HG02840 (cell line): ENCODE measurements at regions not wholly inside any gene's neighbourhood (a gene's known extent, or its start where the extent isn't known, plus 50 kb on each side); places are given as distances from the start of the nearest gene placed in this dataset.
"Not testable (repeated sequence)": the region's sequence is repeated elsewhere in the genome, so short reads cannot be mapped to it uniquely, and the experiment has no call there.

Experiments
- ATAC-seq: cut with Tn5 transposase; IDR thresholded peaks from one replicate; pipeline ENCODE4 v1.9.1; 2021; ENCODE audit warnings: mild to moderate bottlenecking, moderate library complexity, moderate number of reproducible peaks; ENCODE audit not compliant: unreplicated experiment, low FRiP score

DNA sequence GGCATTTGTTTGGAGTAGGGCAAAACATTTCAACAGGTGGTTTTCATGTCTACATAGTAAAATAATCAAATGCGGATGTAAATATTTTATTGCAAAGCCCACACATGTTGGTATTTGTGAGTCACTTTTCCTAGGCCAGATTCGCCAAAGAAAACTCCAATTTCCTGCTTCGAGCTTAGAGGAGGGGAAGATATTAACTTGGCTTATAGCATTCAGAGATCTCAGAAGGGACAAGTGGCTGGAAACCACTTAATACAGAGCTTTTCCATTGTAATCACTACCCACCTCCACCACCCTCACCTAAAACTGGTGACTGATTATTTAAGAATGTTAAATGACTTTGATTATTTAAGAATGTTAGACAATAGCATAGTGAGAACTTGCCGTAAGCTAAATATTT is 530.6 kb upstream of the SPRY2 start:
- ATAC-seq, result no peak

DNA sequence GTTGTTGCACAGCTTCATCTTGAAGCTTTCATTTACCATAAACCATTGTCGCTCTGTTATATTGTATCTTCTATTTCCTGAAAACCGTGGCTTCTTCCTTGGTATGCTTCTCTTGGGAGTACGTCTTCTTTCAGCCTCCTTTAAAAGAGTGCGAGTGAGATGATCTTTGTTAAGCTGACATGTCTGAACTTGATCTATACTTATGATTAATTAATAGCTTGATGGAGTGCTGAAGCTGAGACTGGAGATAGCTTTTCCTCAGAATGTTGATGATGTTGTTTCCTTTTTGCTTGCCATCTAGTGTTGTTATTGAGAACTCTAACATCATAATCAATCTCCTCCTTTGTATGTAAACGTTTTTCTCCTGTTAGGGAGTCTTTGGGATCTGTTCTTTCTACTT is 529.3 kb upstream of the SPRY2 start:
- no peak for ATAC-seq

DNA sequence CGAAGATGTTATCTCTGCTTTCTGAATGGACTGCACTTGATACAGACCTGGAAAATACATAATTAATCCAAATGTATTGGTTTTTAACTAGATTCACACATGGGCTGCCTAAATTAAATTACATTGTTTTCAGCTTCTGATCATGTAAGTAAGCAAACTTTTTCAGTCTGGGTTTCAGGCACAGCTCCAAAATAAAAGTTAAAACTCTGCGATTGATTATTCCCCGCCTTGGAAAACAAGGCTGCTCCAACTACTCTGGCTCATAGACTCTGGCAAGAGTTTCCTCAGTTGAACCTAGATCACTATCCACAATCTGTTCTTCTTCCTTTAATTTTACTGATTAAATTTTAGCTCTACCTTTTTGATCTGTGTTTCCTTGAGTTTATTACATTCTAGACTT is 526.0 kb upstream of the SPRY2 start:
- ATAC-seq, result no peak

DNA sequence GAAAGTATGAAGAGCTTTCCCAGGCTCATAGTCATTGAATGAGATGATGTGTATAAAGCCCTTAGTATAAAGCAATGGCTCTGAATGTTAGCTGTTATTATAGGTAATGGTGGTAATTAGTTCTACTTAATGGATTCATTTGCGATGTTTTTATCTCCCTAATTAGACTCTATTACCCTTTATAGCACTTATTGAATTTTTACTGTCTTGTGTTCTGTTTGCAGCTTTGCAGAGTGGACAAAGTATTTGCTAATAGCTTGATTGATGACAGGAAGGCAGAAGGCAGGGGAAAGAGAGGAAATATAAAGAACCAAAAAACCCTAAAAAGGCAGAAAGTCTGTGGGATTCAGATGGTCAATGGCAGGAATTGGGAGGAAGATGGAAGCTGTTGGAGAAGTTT is 524.4 kb upstream of the SPRY2 start:
- no peak for ATAC-seq

DNA sequence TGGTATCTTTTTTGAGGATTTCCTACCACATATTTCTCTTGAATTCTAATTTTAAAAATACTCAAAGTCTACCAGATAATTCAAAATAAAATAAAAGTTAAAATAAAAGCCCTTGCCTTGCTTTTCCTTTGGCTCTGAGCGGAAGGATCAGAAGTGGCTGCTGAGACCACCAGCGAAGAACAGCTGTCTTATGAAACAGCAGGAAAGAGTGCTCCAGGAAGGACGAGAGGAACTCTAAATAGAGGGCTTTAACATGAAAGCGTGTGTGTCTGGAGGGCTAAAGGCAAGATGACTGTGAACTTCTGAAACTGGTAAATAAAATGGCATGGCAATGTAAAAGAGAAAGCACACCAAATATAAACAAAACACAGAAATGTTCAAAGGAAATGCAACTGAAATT is 521.5 kb upstream of the SPRY2 start:
- no peak for ATAC-seq

DNA sequence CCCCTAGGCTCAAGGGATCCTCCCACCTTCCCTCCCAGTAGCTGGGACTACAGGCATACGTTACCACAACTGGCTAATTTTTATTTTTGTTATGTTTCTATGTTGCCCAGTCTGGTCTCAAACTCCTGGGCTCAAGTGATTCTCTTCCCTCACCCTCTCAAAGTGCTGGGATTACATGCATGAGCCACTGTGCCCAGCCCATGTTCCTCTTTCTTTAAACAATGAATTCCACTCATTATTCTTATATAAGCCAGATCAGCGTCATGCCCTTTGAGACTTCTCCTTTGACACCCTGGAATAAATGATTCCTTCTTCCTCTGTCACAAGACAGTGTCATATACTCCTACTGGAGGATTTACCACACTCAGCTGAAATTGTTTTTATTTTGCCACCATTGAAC is 519.9 kb upstream of the SPRY2 start:
- no peak for ATAC-seq

DNA sequence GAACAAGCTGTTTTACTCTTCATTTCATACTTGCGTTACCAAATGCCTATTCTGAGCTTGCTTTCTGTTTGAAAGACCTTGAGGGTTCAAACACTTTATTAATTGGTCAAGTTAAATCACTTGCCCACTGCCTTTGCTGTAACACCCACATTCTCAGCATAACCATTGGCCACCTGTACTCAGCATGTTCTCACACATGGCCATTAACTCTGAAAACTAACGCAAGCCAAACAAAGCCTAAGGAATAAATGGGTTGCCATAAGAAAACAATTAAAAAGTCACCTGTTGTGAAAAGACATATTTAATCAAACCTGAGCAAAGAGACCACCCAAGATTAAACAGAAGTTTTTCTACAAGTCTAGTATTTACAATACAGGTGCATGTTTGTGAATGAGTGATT is 517.2 kb upstream of the SPRY2 start:
- no peak for ATAC-seq

DNA sequence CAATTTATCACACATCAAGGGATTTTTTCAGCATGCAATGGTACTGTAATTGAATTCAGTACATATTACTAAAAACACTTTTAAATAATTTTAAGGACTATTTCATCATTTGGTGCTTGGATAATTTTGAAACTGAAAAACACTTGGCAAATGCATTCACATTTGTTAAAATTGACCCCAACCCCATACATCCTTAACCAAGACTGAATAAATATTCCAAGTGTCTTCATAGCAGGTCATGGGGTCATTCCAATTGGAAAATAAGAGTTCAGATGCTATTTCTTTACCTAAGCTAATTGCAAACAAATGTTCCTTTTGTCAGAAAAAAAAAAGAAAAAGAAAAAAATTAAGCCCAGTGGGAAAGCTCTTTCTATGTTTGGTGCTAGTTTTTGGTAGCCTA is 516.4 kb upstream of the SPRY2 start:
- no peak for ATAC-seq

DNA sequence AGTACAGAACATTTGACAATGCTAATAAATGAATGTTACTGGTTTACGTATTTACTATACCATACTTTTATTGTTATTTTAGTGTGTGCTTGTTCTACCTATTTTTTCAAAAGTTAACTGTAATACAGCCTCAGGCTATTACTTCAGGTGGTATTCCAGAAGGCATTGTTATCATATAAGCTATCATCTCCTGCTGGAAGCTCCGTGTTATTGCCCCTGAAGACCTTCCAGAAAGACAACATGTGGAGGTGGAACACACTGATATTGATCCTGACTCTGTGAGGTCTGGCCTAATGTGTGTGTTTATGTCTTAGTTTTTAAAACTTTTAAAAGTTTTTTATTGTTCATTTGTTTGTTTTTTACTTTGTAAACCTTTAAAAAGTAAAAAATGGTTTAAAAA is 509.8 kb upstream of the SPRY2 start:
- no peak for ATAC-seq

DNA sequence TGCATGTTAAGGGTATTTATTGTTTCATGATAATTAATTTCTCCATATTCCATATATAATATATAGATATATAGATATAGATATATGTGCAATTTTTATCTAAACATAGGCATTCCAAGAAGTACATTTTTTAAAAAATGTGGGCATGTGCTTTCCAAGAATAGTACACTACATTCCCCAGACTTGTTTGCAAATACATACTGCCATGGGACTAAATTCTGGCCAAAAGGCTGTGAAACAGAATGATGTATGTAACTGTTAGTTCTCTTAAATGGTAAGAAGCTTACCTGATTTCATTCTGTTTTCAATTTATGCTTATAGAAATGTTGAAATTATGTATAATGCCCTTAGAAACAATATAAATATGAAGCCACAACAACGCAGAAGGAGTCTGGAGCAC is 503.2 kb upstream of the SPRY2 start:
- ATAC-seq, result no peak

DNA sequence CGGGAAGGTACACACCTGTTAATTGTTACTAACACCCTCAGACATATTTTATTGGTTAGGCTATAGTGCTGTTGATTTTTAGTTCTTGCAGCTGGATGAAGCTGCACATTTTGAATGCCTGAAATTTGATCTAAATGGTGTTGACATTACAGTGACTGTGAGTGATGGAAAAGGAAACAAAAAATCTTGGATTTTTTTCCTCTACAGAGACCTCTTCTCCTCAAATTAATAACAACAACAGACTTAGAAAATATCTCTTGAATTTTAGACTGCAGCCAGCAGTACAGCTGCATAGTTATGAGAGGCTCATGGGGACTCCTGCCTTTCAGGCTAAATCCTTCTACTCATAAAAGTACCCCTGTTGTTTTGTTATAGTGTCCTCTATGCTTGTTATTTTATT is 500.5 kb upstream of the SPRY2 start:
- no peak for ATAC-seq

DNA sequence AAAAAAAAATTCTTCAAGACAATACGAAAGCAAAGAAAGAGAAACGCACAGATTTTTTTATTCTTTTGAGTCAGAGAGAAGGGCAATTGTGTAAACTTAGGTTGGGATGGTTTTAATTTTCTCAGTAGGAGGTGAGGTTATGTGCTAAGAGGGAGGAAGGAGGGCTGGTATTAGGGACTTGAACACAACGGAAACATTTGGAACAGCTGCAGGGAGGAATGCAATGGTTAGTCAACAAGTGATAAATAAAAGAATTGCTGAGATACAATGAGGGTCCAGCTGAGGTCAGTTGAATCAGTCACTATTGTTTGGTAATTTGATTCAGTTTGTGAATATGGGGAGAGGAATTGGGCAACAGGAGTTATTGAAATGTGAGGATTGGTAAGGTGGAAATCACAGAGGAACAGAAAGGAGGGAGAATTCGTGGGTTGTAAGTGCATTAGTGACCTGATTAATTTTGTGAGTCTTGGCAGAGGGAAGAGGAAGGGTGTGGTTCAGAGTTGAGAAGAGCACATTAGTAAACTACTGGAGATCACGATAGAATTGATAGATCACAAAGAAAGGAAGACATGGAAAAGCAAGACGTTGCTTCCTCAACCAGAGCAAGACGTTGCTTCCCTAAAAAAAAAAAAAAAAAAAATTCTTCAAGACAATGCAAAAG is 499.5 kb upstream of the SPRY2 start:
- no peak for ATAC-seq

DNA sequence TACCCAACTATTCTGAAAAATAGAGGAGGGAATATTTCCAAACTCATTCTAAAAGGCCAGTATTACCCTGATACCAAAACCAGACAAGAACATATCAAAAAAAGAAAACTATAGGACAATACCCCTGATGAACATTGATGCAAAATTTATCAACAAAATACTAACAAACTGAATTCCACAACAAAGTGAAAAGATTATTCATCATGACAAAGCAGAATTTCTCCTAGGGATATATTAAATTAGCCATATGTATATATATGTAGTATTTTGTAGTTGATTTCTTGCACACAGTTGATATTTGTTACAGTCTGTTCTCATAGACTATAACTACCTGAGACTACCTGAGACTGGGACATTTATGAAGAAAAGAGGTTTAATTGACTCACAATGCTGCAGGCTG is 495.0 kb upstream of the SPRY2 start:
- no peak for ATAC-seq

DNA sequence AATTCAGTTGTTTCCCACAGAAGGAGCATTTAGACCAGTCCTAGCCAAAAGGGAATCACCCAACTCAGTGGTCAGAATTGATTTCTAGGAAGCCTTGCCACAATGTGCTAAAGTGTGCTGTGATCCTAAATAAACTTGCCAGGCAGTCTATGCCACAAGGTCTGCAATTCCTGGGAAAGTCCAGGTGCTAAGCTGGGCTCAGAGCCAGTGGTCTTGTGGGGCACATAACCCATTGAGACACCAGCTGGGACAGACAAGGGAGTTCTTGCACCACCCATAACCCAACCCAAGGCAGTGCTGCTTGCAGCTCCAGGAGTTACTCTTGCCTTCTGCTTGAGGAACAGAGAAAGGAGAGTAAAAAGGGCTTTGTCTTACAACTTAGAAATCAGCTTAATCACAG is 489.5 kb upstream of the SPRY2 start:
- ATAC-seq, result no peak

DNA sequence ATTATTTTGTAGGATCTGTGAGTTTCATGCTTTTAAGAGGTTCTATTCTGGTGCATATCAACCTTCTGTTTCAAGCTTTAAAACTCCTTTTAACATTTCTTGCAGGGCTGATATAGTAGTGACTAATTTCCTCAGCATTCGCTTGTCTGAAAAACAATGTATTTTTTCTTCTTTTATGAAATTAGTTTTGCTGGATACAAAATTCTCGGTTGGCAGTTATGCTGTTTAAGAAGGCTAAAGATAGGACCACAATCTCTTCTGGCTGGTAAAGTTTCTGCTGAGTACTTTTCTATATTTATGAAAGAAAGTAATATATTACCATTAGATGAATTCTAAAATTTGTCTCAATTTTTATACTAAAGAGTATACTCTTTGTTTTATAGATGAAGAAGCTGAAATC is 487.8 kb upstream of the SPRY2 start:
- no peak for ATAC-seq

DNA sequence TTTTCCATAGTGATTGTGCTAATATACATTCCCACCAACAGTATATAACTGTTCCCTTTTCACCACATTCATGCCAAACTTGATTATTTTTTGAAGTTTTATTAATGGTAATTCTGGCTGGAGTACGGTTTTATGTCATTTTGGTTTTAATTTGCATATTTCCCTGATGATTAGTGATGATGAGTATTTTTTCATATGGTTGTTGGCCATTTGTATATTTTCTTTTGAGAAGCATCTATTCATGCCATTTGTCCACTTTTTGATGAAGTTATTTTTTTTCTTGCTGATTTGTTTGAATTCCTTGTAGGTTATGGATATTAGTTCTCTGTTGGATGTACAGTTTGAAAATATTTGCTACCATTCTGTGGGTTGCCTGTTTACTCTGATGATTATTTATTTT is 484.4 kb upstream of the SPRY2 start:
- ATAC-seq, result no peak

DNA sequence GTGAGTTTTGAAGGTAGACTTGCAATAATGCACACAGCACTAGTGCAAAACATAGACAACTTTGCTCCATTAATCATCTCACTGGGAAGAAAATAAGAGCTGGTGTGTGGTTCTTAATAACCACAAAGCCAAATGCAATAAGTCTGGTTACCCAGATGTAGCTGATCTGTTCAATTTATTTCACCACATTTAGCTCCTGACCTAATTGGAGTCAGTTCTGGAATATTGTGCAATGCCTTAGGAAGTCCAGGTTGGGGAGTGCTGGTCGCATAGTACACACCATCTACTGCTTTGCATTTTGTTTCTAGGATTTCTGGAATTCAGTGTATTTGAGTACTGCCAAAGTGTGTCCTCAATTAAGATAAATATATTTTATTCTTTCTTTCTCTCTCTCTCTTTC is 483.3 kb upstream of the SPRY2 start:
- ATAC-seq, result no peak

DNA sequence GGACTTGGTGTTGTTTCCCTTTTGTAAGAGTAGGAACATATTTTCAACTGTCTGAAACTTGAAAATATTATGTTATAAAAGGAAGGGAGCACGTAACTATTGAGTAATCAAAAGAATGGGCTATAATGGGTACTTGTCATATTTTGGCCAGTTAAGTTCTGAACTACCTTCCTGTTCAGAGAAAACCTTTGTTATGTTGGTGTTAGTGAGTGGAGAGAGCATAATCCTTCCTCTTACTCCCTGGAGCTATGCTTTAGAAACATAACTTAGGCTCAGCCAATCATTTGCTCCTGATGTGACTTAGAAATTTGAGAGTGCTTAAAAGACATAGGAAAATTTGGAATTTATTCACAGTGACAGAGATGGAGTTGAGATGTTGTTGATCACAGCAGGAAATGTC is 482.5 kb upstream of the SPRY2 start:
- ATAC-seq, result no peak

DNA sequence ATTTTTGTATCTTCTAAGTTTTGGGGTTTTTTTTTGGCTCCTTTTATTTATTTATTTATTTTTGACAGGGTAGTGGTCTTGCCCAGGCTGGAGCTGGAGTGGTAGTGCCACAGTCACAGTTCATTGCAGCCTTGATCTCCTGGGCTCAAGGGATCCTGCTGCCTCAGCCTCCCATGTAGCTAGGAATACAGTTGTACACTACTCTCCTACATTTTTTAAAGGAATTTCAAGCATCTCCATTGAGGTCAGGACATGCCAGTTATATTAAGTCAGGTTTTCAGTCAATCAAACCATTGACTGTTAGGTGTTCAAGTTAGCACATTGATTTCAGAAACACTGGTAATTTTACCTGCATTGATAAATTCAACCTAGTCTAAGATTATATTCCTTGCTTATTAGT is 480.5 kb upstream of the SPRY2 start:
- ATAC-seq, result no peak

DNA sequence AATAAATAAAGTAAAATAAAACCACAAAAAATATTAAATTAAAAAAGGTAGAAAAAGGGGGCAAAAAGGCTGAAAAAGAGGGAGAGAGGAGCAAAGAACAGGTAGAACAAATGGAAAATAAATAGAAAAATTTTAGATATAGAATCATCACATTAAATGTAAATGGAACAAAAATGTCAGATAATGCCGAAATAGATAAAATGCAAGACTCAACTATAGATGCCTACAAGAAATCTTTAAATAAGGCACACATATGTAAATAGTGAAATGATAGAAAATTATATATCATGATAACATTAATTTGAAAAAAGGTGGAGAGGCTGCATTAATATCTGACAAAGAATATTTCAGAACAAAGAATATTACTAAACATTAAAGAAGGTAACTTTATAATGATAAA is 477.1 kb upstream of the SPRY2 start:
- ATAC-seq, result no peak

DNA sequence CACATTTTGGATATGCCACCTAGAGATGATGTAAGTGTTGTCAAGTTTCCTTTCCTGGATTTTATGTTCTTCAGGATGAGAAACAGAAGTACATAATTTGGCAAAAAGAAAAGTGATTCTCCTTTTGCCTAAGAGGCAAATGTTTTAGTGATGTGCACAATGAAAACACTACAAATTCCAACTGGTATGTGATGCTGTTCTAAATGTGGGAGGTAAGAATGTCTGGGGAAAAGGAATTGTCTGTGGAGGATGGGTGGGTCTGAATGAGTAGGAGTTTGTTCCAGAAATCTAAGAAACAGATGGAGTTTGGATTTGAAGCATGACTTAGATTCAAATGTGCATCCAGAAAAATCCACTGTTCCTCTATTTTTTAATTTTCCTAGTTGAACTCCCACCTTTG is 473.6 kb upstream of the SPRY2 start:
- no peak for ATAC-seq

DNA sequence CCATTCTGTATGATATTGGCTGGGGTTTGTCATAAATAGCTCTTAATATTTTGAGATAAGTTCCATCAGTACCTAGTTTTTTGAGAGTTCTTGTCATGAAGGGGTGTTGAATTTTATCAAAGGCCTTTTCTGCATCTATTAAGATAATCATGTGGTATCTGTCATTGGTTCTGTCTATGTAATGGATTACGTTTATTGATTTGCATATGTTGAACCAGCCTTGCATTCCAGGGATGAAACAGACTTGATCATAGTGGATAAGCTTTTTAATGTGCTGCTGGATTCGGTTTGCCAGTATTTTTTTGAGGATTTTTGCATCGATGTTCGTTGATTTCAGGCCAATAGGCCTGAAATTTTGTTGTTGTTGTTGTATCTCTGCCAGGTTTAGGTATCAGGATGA is 469.4 kb upstream of the SPRY2 start:
- not testable (repeated sequence) for ATAC-seq

DNA sequence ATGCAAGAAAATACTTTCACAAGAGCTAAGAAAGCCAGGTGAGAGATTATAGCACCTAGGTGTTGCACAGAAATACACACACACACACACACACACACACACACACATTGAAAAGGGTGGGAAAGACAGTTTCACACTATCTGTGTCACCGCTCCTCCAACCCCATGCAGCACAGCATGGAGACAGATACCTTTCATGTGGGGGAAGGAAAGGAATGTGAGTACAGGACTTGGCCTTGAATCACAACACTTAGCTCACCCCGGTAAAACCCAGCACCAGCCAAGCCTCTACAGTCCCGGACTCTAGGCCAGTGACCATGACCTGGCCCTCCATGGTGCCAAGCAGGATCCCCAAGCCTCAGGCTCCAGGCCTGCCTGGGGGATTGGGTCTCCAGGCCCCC is 462.0 kb upstream of the SPRY2 start:
- ATAC-seq, result no peak
